KBM-7 (cell line): ENCODE measurements at regions not wholly inside any gene's neighbourhood (a gene's known extent, or its start where the extent isn't known, plus 50 kb on each side); places are given as distances from the start of the nearest gene placed in this dataset.

Experiments
- DNase-seq: peaks from one replicate; pipeline ENCODE4 v3.0.0-alpha.2; 2015
- in situ Hi-C: fragments of 300-500 bp; cut with MboI; formaldehyde crosslinking; loops from 2 replicates; pipeline ENCODE4 v1.14.3; 2020; ENCODE audit warnings: low sequenced_read_pairs, low pct_unique_long_range_greater_than_20kb, mixed read lengths

- no peak for DNase-seq
- in situ Hi-C loops = no loop called here
Measured at GRCh38 chr2:211033765-211034164, 477.4 kb downstream of the CPS1 start.

- in situ Hi-C loops = no loop called here
- peak; percentile 53 for DNase-seq
Measured at GRCh38 chr2:211035548-211036185, 479.3 kb downstream of the CPS1 start.

- in situ Hi-C loops = no loop called here
- DNase-seq = no peak
Measured at GRCh38 chr2:211045025-211045424, 488.6 kb downstream of the CPS1 start.

GRCh38 chr2:211049321-211050018 lies 493.1 kb downstream of the CPS1 start:
- no peak for DNase-seq
- in situ Hi-C loops = no loop called here

- no peak for DNase-seq
- in situ Hi-C loops = no loop called here
Measured at GRCh38 chr2:211055438-211055837, 499.0 kb downstream of the CPS1 start.

GRCh38 chr2:211061612-211062296 lies 505.4 kb downstream of the CPS1 start:
- in situ Hi-C loops = no loop called here
- DNase-seq = no peak

- no peak for DNase-seq
- in situ Hi-C loops = no loop called here
Measured at GRCh38 chr2:211062297-211062612, 505.9 kb downstream of the CPS1 start.

GRCh38 chr2:211067029-211067428 lies 510.6 kb downstream of the CPS1 start:
- in situ Hi-C loops = no loop called here
- no peak for DNase-seq

- in situ Hi-C loops = no loop called here
- no peak for DNase-seq
Measured at GRCh38 chr2:211068108-211068780, 511.8 kb downstream of the CPS1 start.

GRCh38 chr2:211070547-211070946 lies 514.1 kb downstream of the CPS1 start:
- no peak for DNase-seq
- in situ Hi-C loops = no loop called here

GRCh38 chr2:211077216-211077767 lies 520.9 kb downstream of the CPS1 start:
- in situ Hi-C loops = no loop called here
- no peak for DNase-seq

- in situ Hi-C loops = no loop called here
- DNase-seq = no peak
Measured at GRCh38 chr2:211084352-211084751, 528.0 kb downstream of the CPS1 start.

- peak; percentile 44 for DNase-seq
- in situ Hi-C loops = no loop called here
Measured at GRCh38 chr2:211085056-211085680, 528.8 kb downstream of the CPS1 start.

GRCh38 chr2:211086049-211086448 lies 529.6 kb downstream of the CPS1 start:
- in situ Hi-C loops = no loop called here
- no peak for DNase-seq

GRCh38 chr2:211089127-211089526 lies 532.7 kb downstream of the CPS1 start:
- in situ Hi-C loops = no loop called here
- no peak for DNase-seq

GRCh38 chr2:211093743-211094303 lies 537.4 kb downstream of the CPS1 start:
- in situ Hi-C loops = no loop called here
- no peak for DNase-seq

- DNase-seq = no peak
- in situ Hi-C loops = no loop called here
Measured at GRCh38 chr2:211103989-211104388, 547.6 kb downstream of the CPS1 start.

- in situ Hi-C loops = no loop called here
- no peak for DNase-seq
Measured at GRCh38 chr2:211113334-211114175, 557.2 kb downstream of the CPS1 start.
